ENCODE measurements at regions not wholly inside any gene's neighbourhood (a gene's known extent, or its start where the extent isn't known, plus 50 kb on each side); places are given as distances from the start of the nearest gene placed in this dataset.

- TF ChIP-seq CTCF (IDR thresholded peaks at IDR 0.05) (no peak), EZH2 (IDR thresholded peaks at IDR 0.05; ENCODE audit: borderline replicate concordance, insufficient read depth, low read depth, low read length, poor library complexity, severe bottlenecking) (no peak)
Measured at GRCh38 chr6:85383042-85383441, 66.8 kb upstream of the NT5E start.

Data from B cell (primary cell).